NAMALWA (cell line): ENCODE measurements at regions not wholly inside any gene's neighbourhood (a gene's known extent, or its start where the extent isn't known, plus 50 kb on each side); places are given as distances from the start of the nearest gene placed in this dataset.

Source experiments
- DNase-seq: peaks from one replicate; pipeline ENCODE4 v3.0.0-alpha.2; 2015; ENCODE audit warnings: low spot score

GRCh38 chr3:151992326-151993041 is 119.0 kb downstream of the SUCNR1 start:
- DNase-seq, result no peak

- DNase-seq, result no peak
Observed at GRCh38 chr3:151995091-151995490, 121.6 kb downstream of the SUCNR1 start.

DNA sequence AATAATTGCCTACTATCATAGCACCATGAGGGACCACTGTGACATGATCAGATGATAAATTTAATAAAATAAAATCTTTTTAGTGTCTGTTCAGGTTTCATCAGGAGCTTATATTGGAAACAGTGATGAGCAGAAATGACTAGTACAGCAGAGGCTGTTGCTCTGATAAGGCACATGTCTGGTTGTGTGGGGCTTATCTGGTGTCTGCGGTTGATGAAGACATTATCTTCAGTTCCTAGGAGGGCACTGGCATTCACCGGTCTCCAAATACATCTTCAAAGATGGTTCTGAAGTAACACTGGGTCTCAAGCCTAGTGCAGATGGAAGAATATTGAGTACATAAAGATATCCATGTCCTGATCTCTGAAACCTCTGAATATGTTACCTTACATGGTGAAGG is 125.3 kb downstream of the SUCNR1 start:
- no peak for DNase-seq

DNA sequence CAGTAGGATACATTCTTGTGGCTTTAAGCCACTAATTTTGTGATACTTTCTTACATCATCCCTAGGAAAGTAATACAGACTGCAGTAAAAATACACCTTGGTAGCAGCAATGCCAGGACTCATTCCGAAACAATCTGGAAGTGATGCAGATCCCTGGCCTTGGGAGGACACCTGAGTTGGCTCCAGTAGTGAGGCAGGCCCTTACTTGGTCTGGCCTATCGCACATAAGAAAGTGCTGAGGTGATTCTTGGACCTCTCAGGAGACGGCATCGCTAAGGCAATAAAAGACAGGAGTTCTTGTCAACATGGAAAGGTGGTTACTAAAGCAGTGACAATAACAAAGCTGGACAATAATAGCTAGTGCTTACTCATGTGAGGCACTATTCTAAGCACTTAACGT is 126.5 kb downstream of the SUCNR1 start:
- DNase-seq, result no peak

- DNase-seq, result no peak
Observed at GRCh38 chr3:152011812-152012735, 138.6 kb downstream of the SUCNR1 start.

DNA sequence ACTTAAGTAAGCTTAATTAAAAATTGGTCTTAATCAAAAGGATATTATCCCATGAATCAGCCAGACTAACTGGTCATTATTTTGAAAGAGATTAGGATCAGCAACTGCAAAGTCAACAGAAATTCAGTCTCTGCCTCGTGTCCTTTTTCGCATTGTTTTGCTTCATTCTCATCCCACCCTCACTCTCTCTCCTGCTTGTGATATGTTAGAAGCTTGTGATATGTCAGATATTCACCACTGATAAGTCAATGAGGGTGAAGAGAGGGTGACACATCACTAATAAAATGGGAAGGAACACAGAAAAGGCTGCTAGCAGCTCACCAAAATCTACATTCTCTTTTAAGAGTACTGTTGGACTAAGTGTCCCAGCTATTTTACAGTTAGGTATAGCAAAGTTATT is 146.1 kb downstream of the SUCNR1 start:
- DNase-seq, result no peak

DNA sequence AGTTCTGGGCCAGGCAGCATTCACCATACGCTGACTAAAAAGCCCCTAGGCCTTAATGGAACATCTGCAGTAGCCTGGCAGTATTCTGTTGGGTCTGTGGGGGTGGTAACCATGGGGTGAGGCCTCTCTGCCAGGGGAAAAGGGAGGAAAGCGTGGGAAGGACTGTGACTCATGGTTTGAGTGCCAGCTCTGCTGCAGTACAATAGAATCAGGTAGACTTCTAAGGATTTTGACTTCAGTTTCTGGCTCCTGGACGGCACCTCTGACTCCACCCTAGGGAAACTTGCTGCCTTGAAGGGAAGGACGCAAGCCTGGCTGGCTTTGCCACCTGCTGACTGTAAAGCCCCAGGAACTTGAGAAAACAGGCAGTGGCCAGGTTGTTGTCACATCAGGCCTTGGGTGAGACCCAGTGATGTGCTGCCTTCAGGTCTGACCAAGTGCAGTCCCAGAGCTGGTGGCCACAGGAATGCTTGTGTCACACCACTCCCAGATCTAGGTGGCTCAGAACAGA is 148.6 kb downstream of the SUCNR1 start:
- no peak for DNase-seq

DNA sequence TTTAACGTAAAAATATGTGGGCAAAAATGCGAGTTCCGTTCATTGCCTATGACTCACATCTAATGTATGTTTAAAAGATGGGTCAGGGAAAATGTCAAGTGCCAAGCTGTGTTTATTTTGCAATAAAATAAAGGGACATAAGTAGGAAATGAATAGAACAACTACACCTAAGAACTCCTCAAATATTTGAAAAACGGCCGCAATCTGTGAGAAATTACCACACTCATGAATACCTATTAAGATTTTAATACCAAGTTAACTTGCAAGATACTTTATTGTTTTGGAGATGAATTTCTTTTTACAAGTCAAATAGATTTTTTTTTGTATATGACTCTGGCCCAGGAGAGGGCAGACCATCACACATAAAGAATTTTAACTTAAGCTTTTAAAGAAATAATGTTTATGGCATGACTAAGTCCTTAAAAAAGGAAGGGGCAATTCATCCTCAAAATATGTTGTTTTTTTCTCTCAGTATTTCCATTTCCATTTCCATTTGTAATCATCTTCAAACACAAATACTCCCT is 152.7 kb downstream of the SUCNR1 start:
- peak; percentile 23 for DNase-seq

DNA sequence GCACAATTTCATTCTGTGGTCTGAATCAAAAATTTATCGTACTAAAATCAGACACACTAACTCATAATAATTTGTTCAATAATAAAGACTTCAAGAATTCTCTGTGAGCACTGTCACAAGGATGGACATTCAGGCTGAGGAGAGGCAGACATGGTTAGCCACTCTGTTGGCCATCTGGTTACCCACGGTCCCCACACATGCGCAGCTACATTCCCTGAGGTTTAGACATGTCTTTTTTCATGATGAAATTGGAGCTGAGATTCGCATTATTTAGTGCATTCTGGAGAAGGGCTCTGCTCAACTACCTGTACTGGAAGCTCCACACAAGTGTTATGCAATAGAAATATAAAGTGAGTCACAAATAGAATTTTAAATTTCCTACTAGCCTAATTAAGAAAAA is 156.9 kb downstream of the SUCNR1 start:
- DNase-seq, result no peak

GRCh38 chr3:152031321-152031720 is 157.9 kb downstream of the SUCNR1 start:
- no peak for DNase-seq

DNA sequence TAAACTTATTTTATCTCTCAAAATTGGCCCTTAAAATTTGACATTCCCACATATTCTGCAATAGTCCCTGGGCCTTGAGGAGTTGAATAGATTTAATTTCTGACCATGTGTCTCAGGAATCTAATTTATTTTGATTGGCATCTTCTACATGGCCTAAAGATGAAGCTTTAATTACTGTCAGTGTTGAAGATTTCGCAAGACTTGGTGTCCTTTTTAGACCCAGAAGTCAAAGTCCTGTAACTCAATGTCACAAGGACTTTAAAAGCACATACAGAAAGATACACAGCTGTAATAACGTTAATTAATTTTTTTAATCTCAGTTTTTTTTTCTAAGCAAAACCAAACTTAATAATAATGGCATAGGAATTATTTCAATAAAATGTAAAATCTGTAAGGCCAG is 163.9 kb downstream of the SUCNR1 start:
- no peak for DNase-seq

DNA sequence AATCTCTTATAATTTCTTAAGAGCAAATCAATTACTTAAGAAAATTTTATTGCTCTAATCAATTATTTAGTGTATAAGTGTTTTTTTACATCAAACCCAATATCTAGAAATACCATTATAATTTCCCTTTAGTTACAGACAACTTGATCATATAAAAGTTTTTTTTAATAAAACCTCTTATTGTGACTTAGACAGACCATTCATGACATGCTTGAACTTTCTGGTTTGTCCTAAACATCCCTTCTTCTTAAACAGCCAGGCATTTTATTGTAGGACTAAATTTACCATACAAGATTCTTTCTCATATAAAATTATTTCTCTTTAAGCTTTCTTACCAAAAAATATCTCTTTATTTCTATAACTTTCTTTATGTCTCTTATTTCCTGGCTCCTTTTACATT is 164.5 kb downstream of the SUCNR1 start:
- no peak for DNase-seq

DNA sequence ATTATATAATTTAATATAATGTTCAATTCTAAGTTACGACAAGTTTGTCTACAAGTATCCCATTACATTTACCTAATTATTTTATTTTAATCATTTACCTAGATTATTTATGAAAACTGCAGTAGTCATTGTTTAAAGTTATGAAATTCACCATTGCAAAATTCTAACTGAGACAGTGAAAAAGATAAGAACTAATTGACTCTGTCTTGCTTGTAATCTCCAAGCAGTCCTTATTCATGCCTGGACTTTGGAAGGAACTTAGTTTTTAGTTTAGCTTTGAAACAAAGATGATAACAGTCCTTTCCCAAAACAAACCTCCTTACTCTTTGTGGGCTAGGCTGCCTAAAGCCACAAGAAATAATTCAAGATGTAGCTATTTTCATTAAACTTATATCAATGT is 165.0 kb downstream of the SUCNR1 start:
- DNase-seq, result no peak

- no peak for DNase-seq
Observed at GRCh38 chr3:152039887-152040286, 166.4 kb downstream of the SUCNR1 start.

DNA sequence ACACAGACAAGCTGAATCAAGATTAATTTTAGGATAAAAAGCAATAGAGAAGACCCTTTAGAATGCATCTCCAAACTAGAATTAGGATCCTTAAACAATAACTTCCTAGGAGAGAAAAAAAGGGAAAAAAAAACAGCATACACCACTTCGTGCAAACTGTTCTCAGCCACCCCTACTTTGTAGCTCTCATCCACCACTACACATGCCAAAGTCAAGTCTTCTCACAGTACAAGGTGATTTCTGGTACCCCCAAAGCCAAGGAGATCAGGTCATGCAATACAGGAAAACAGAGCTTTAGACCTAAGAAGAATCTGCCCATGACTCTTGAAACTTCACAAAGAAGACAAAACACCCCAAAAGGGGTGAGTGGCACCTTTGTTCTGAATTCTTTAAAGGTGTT is 166.9 kb downstream of the SUCNR1 start:
- DNase-seq, result no peak

GRCh38 chr3:152043620-152044019 is 170.2 kb downstream of the SUCNR1 start:
- DNase-seq, result no peak

DNA sequence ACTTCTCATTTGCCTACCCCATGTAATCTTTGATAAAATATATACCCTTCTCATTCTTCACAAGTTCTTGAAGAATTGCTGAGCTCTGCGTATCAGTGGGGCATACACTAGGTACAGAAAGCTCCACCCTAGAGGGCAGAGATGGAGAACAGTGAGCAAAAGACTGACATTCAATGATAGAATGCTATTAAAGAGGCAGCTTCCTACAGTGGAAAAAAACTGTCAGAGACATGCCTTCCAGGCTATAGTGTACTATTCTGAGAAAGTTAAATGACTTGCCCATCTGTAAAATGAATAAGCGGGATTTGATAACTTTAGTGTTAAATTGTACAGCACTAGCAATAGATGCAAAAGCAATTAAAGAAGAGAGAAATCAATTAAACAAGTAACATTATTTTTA is 172.8 kb downstream of the SUCNR1 start:
- DNase-seq, result no peak

DNA sequence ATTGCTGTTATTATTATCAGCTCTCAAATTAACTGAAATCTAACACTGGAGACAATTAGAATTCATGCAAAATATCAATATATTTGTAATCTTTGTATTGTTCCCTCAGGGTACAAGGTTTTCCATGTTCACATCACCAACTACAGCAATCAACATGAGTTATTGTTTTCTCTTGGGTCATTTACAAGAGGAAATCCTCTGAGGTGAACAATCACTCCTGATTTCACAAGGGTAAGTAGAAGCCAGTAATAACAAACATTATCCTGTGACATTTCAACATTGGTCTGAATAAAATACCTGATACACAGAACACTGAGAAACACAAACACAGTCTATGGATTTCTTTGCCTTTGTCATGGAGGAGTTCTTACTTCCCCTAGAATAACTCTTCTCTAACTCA is 174.0 kb downstream of the SUCNR1 start:
- no peak for DNase-seq

DNA sequence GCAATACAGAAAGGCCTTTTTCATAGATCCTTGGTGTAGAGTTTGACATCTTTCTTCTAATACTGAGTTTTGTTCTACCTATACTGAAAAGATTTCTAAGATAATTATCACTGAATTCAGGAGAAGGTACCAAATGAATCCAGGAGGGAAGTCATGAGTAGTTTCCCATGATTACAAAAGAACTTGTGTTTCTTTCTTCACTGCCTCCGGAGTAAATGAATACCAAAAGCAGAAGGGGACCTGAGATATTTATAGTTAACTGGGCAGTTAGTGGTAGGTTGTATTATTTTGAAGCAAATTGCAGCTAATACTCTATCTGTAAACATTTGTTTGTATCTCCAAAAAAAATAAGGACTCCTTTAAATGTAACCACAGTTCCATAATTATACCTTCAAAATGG is 175.4 kb downstream of the SUCNR1 start:
- no peak for DNase-seq

GRCh38 chr3:152050903-152051302 is 177.5 kb downstream of the SUCNR1 start:
- DNase-seq, result no peak

DNA sequence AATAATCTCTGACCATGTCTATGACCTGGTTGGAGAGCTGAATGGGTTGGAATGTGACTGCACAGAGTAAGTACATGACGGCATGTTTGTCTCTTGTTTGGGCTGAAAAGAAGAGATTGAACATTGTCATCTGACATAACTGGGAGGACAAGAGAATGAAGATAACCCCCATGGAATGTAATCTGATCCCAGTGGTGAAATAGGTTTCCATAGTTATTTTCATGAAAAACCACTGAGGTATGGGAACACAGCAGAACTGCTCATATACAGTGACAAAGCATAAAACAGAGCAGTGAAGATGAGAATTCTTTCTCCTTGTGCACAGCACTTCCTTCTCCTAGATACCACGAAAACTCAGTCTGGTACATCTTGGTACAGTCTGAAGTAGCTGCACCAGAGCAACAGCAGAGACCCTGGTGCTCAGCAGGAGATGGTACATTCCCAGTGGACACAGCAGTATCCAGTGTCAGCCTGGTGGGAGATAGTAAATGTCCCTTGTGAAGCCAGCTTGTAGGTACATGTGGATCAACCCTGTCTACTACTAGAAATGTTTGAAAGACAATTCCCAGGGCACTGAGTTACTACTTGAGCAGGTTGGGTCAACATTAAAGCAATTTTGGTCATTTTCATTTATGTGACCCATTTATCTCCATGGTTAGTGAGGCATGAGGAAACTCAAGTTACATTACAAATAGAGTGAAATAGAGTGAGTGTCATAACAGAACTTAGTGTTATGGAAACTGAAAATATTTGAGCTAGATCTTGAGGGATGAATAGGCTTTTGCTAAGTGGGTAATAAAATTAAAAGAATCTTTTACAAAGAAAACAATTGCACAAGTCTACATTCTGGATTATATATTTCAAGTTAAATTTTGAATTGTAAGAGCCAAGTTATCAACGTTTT is 178.3 kb downstream of the SUCNR1 start:
- no peak for DNase-seq

GRCh38 chr3:152053866-152054265 is 180.4 kb downstream of the SUCNR1 start:
- no peak for DNase-seq
